ENCODE measurements at regions not wholly inside any gene's neighbourhood (a gene's known extent, or its start where the extent isn't known, plus 50 kb on each side); places are given as distances from the start of the nearest gene placed in this dataset.

- no peak for DNase-seq
- no peaks in the 10 kb centered on the region for H3K9me2 ChIP-seq (replicated peaks; ENCODE audit: insufficient read depth, low read length)
- H3K4me3 ChIP-seq (ENCODE audit: low read length) = no peak overlapping the region
- H3K79me2 ChIP-seq (ENCODE audit: low read length) = no peaks in the 10 kb centered on the region
- no peaks in the 10 kb centered on the region for H3K36me3 ChIP-seq (replicated peaks; ENCODE audit: insufficient read depth, low read length)
- H3F3A ChIP-seq (ENCODE audit: insufficient read depth, low read length) = no peaks in the 10 kb centered on the region
- H3K4me1 ChIP-seq (ENCODE audit: low read length) = no peaks in the 10 kb centered on the region
- H3K27me3 ChIP-seq (replicated peaks; ENCODE audit: insufficient read depth, low read length) = no peaks in the 10 kb centered on the region
- H3K9me3 ChIP-seq (replicated peaks; ENCODE audit: insufficient read depth, low read length) = no peaks in the 10 kb centered on the region
- TF ChIP-seq EZH2phosphoT487 (IDR thresholded peaks at IDR 0.05; ENCODE audit: low read length) (no peak), EZH2 (optimal IDR thresholded peaks at IDR 0.05; ENCODE audit: low read depth, low read length) (no peak), CTCF (IDR thresholded peaks at IDR 0.05; ENCODE audit: low read length) (no peak)
- no peaks in the 10 kb centered on the region; the same call in 1 of the 2 replicates for H4K20me1 ChIP-seq (ENCODE audit: insufficient read depth, low read length)
- no peak overlapping the region for H3K4me2 ChIP-seq (ENCODE audit: low read depth, low read length)
- H3K9ac ChIP-seq (ENCODE audit: low read length) = no peak overlapping the region
- no peak overlapping the region for H2AFZ ChIP-seq (ENCODE audit: low read length)
- no peak overlapping the region for H3K27ac ChIP-seq (ENCODE audit: low read length)
Measured at GRCh38 chr3:104596054-104596453, 770.7 kb upstream of the ALCAM start.

- no peaks in the 10 kb centered on the region; the same call in 1 of the 2 replicates for H4K20me1 ChIP-seq (ENCODE audit: insufficient read depth, low read length)
- no peaks in the 10 kb centered on the region for H3K36me3 ChIP-seq (replicated peaks; ENCODE audit: insufficient read depth, low read length)
- H2AFZ ChIP-seq (ENCODE audit: low read length) = no peak overlapping the region
- no peak overlapping the region for H3K27ac ChIP-seq (ENCODE audit: low read length)
- H3K79me2 ChIP-seq (ENCODE audit: low read length) = no peaks in the 10 kb centered on the region
- TF ChIP-seq CTCF (IDR thresholded peaks at IDR 0.05; ENCODE audit: low read length) (peak; percentile 51), EZH2phosphoT487 (IDR thresholded peaks at IDR 0.05; ENCODE audit: low read length) (no peak)
- no peaks in the 10 kb centered on the region for H3K9me2 ChIP-seq (replicated peaks; ENCODE audit: insufficient read depth, low read length)
- H3K4me3 ChIP-seq (ENCODE audit: low read length) = no peak overlapping the region
- H3K4me1 ChIP-seq (ENCODE audit: low read length) = no peaks in the 10 kb centered on the region
- no peak overlapping the region for H3K4me2 ChIP-seq (ENCODE audit: low read depth, low read length)
- DNase-seq = peak; percentile 58
- no peaks in the 10 kb centered on the region for H3K9me3 ChIP-seq (replicated peaks; ENCODE audit: insufficient read depth, low read length)
- H3K9ac ChIP-seq (ENCODE audit: low read length) = no peak overlapping the region
- no peaks in the 10 kb centered on the region for H3K27me3 ChIP-seq (replicated peaks; ENCODE audit: insufficient read depth, low read length)
- no peaks in the 10 kb centered on the region for H3F3A ChIP-seq (ENCODE audit: insufficient read depth, low read length)
Measured at GRCh38 chr3:104596551-104596950, 770.2 kb upstream of the ALCAM start.

GRCh38 chr3:104598848-104599511 is 767.7 kb upstream of the ALCAM start:
- no peak for DNase-seq

More at GRCh38 chr3:104598848-104599511, 767.7 kb upstream of the ALCAM start:
- no peak overlapping the region for H3K9ac ChIP-seq (ENCODE audit: low read length)
- H3K4me1 ChIP-seq (ENCODE audit: low read length) = no peaks in the 10 kb centered on the region
- no peaks in the 10 kb centered on the region for H3K36me3 ChIP-seq (replicated peaks; ENCODE audit: insufficient read depth, low read length)
- H3K4me2 ChIP-seq (ENCODE audit: low read depth, low read length) = no peak overlapping the region
- H3K27me3 ChIP-seq (replicated peaks; ENCODE audit: insufficient read depth, low read length) = no peaks in the 10 kb centered on the region
- H3K9me3 ChIP-seq (replicated peaks; ENCODE audit: insufficient read depth, low read length) = no peaks in the 10 kb centered on the region
- H3K27ac ChIP-seq (ENCODE audit: low read length) = no peak overlapping the region
- no peak overlapping the region for H3K4me3 ChIP-seq (ENCODE audit: low read length)
- no peaks in the 10 kb centered on the region for H3K9me2 ChIP-seq (replicated peaks; ENCODE audit: insufficient read depth, low read length)
- H3K79me2 ChIP-seq (ENCODE audit: low read length) = no peaks in the 10 kb centered on the region
- no peak overlapping the region for H2AFZ ChIP-seq (ENCODE audit: low read length)
- H4K20me1 ChIP-seq (ENCODE audit: insufficient read depth, low read length) = no peaks in the 10 kb centered on the region; the same call in 1 of the 2 replicates
- no peaks in the 10 kb centered on the region for H3F3A ChIP-seq (ENCODE audit: insufficient read depth, low read length)
- no peak for TF ChIP-seq EZH2phosphoT487 (IDR thresholded peaks at IDR 0.05; ENCODE audit: low read length)
- no peak for TF ChIP-seq EZH2 (optimal IDR thresholded peaks at IDR 0.05; ENCODE audit: low read depth, low read length)
- no peak for TF ChIP-seq CTCF (IDR thresholded peaks at IDR 0.05; ENCODE audit: low read length)

Measured in MM.1S (cell line).